Glutamatergic neuron (in vitro differentiated cells): ENCODE measurements at regions not wholly inside any gene's neighbourhood (a gene's known extent, or its start where the extent isn't known, plus 50 kb on each side); places are given as distances from the start of the nearest gene placed in this dataset.

Source experiments
- DNase-seq: peaks from one replicate; pipeline ENCODE4 v3.0.0; 2022
- H3K27ac Mint-ChIP-seq: one replicate; pipeline ENCODE4 v1.8.0; 2020; ENCODE audit warnings: mild to moderate bottlenecking, mixed read lengths, inconsistent platforms; ENCODE audit not compliant: unreplicated experiment
- H3K27me3 Mint-ChIP-seq: one replicate; pipeline ENCODE4 v1.8.0; 2020; ENCODE audit warnings: mild to moderate bottlenecking, moderate library complexity, mixed read lengths, inconsistent platforms; ENCODE audit not compliant: unreplicated experiment
- H3K36me3 Mint-ChIP-seq: one replicate; pipeline ENCODE4 v1.8.0; 2020; ENCODE audit warnings: mild to moderate bottlenecking, mixed read lengths, inconsistent platforms; ENCODE audit not compliant: unreplicated experiment
- H3K4me1 Mint-ChIP-seq: one replicate; pipeline ENCODE4 v1.8.0; 2020; ENCODE audit warnings: mild to moderate bottlenecking, low read depth, mixed read lengths, inconsistent platforms; ENCODE audit not compliant: unreplicated experiment
- H3K4me3 Mint-ChIP-seq: one replicate; pipeline ENCODE4 v1.8.0; 2020; ENCODE audit warnings: mild to moderate bottlenecking, mixed read lengths, inconsistent platforms; ENCODE audit not compliant: unreplicated experiment
- H3K9me3 Mint-ChIP-seq: one replicate; pipeline ENCODE4 v1.8.0; 2020; ENCODE audit warnings: mild to moderate bottlenecking, moderate library complexity, mixed read lengths, inconsistent platforms; ENCODE audit not compliant: unreplicated experiment
- CTCF ChIP-seq: fragments of 200-600 bp; sonication (generic); IDR thresholded peaks from one replicate; pipeline ENCODE4 v1.5.0; 2021; ENCODE audit not compliant: partially characterized antibody, unreplicated experiment

GRCh38 chr7:9097565-9098060, 664.2 kb downstream of the NXPH1 start:
- no peak overlapping the region for H3K4me3 Mint-ChIP-seq
- H3K4me1 Mint-ChIP-seq: no peaks in the 10 kb centered on the region
- no peaks in the 10 kb centered on the region for H3K27me3 Mint-ChIP-seq
- no peaks in the 10 kb centered on the region for H3K9me3 Mint-ChIP-seq
- H3K36me3 Mint-ChIP-seq: no peaks in the 10 kb centered on the region
- no peak for DNase-seq
- TF ChIP-seq CTCF: no peak
- H3K27ac Mint-ChIP-seq: no peak overlapping the region

- no peaks in the 10 kb centered on the region for H3K36me3 Mint-ChIP-seq
- TF ChIP-seq CTCF: no peak
- no peak for DNase-seq
- H3K9me3 Mint-ChIP-seq: no peaks in the 10 kb centered on the region
- no peaks in the 10 kb centered on the region for H3K4me1 Mint-ChIP-seq
- no peaks in the 10 kb centered on the region for H3K27me3 Mint-ChIP-seq
- no peak overlapping the region for H3K27ac Mint-ChIP-seq
- H3K4me3 Mint-ChIP-seq: no peak overlapping the region
These were observed 666.9 kb downstream of the NXPH1 start for GRCh38 chr7:9100289-9100688.

- no peak for DNase-seq
- H3K9me3 Mint-ChIP-seq: no peaks in the 10 kb centered on the region
- H3K27ac Mint-ChIP-seq: no peak overlapping the region
- H3K4me3 Mint-ChIP-seq: no peak overlapping the region
- no peaks in the 10 kb centered on the region for H3K27me3 Mint-ChIP-seq
- TF ChIP-seq CTCF: no peak
- no peaks in the 10 kb centered on the region for H3K4me1 Mint-ChIP-seq
- no peaks in the 10 kb centered on the region for H3K36me3 Mint-ChIP-seq
These were observed 669.4 kb downstream of the NXPH1 start for GRCh38 chr7:9102846-9103245.

GRCh38 chr7:9106747-9107146, 673.3 kb downstream of the NXPH1 start:
- DNase-seq: no peak
- H3K4me3 Mint-ChIP-seq: no peak overlapping the region
- H3K27me3 Mint-ChIP-seq: no peaks in the 10 kb centered on the region
- no peak overlapping the region for H3K27ac Mint-ChIP-seq
- H3K4me1 Mint-ChIP-seq: no peaks in the 10 kb centered on the region
- H3K36me3 Mint-ChIP-seq: no peaks in the 10 kb centered on the region
- TF ChIP-seq CTCF: no peak
- H3K9me3 Mint-ChIP-seq: no peaks in the 10 kb centered on the region

- no peak for DNase-seq
- no peak for TF ChIP-seq CTCF
- H3K27me3 Mint-ChIP-seq: no peaks in the 10 kb centered on the region
- H3K9me3 Mint-ChIP-seq: peaks cover 1% of the 10 kb centered on the region
- H3K27ac Mint-ChIP-seq: no peak overlapping the region
- H3K36me3 Mint-ChIP-seq: no peaks in the 10 kb centered on the region
- H3K4me3 Mint-ChIP-seq: no peak overlapping the region
- peaks cover 6% of the 10 kb centered on the region for H3K4me1 Mint-ChIP-seq
These were observed 686.9 kb downstream of the NXPH1 start for GRCh38 chr7:9120331-9120730.
